Islet precursor cell (in vitro differentiated cells): ENCODE measurements at regions not wholly inside any gene's neighbourhood (a gene's known extent, or its start where the extent isn't known, plus 50 kb on each side); places are given as distances from the start of the nearest gene placed in this dataset.
A peak's percentile ranks its signal among the peaks of the same experiment; 100 is the strongest.

Source experiments
- DNase-seq: peaks from one replicate; pipeline ENCODE4 v3.0.0-alpha.2; 2018

DNA sequence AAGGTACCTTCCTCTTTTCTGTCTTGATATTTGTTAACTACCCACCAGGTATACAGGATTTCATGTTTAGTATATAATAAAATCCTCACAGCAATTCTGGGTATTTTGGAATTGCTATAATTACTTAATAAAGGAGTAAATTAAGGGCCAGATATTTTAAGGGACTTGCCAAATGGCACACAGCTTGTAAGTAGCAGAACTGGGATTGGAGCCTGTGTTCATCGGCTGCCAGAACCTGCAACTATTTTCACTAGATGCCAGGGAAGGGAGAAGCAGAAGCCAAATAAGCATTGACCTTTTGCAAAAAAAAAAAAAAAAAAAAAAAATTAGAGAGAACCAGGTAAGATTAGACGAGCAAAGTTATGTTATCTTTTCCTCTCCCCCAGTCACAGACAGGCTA lies 683.3 kb upstream of the CADM2 start:
- no peak for DNase-seq

DNA sequence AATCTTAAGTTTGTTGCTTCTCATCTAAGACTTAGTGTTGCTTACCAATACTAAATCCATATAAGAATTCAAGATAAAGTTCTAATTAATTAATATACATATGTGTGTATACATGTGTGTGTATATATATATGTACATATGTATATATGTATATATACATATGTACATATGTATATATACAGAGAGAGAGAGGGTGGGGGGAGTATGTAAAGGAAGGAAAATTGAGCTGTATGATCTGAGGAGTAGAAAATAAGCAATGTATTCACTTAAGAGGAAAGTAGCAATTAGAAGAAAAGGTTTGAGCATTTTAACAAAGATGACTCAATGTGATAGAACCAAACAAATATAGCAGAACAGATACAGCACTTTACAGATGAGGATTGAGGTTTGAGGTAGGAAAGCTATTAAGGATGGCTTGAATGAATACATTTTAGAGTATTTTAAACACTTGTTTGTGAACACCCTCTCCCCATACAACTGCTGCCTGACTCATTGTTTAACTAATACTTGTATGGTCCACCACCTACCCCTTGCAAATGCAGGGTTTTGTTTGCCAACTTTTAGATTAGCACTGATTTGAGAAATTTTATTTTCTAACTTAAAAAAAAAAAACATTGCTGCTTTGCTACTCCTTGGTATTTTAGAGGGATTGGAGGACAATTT lies 681.1 kb upstream of the CADM2 start:
- DNase-seq = no peak

DNA sequence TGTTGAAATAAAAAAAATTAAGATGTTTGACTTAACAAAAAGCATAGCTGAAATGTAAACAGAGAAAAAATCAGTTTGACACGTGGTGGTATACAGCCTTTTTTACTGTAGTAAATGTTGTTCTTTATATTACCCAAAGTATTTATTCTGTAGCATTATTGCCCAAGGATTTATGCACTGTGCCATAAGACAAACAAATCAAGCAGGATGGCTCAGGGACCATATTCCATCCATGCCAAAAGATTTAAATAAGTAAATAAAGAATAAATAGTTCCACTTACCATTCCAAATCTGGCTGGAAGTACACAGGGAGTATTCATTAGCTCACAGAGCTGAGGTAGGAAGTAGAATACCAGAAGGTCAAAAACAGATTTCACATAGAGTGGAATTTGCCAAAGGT lies 666.7 kb upstream of the CADM2 start:
- DNase-seq = no peak

DNA sequence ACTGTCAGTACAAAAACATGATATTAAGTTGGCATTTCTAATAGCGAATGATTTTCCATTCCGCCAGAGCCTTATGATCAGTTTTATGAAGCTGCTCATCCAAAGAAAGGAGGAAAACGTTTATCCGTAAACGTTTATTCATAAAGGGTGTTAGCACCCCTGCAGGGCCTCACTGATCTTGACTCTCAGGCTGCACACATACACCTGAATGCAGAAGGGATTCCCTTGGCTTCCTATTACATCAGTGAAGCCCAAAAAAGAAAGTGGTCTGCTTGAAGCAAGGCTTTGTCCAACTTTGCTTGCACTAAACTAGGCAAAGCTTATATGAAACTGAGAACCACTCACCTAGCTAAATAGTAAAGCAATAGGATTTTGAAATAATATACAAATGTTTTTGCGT lies 659.5 kb upstream of the CADM2 start:
- no peak for DNase-seq

DNA sequence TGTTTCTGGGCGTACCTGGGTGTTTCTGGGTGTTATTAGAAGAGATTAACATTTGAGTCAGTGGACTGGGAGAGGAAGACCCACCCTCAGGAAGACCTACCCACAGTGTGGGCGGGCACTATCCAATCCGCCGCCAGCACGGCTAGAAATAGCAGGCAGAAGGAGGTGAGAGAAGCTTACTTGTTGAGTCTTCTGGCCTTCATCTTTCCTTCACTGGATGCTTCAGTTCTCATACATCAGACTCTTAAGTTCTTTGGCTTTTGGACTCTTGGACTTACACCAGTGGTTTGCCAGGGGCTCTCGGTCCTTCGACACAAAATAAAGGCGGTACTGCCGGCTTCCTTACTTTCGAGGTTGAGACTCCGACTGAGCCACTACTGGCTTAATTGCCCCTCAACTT lies 654.6 kb upstream of the CADM2 start:
- DNase-seq = no peak

DNA sequence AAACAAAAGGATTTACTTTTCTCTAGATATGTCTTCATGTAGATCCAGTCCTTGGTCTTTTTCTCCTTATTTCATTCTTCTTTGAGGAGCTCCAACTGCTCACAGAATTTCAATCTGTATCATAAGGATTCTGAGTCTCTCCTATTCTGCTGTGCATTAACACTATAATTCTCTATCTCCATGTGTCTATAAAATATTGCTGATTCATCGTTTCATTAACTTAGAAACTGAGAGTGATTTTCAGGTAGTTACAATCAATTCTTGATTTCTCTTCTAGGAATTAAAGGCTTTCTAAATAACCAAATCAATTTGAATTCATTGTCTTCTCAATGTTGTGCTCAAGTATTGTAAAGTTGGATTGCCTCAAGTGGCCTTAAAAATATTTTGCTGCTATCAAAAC lies 651.5 kb upstream of the CADM2 start:
- DNase-seq = no peak

DNA sequence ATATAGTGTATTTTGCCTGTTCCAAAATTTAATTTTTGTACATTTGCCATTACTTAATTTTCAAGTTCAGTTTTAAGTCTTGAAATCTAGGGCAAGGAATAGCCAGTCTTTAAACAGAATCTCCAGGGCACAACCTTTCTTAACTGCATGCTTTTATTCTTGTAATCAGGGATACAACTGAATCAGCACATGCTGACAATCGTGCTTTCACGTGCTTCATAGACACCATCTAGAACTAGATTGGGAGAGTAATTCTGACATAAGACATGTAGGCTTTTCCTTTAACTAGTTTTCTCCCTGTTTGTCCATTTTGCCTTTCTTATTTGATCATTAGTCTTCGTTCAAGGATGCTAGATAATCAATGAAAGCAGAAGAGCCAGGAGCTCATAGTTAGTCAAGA lies 650.4 kb upstream of the CADM2 start:
- DNase-seq = no peak

DNA sequence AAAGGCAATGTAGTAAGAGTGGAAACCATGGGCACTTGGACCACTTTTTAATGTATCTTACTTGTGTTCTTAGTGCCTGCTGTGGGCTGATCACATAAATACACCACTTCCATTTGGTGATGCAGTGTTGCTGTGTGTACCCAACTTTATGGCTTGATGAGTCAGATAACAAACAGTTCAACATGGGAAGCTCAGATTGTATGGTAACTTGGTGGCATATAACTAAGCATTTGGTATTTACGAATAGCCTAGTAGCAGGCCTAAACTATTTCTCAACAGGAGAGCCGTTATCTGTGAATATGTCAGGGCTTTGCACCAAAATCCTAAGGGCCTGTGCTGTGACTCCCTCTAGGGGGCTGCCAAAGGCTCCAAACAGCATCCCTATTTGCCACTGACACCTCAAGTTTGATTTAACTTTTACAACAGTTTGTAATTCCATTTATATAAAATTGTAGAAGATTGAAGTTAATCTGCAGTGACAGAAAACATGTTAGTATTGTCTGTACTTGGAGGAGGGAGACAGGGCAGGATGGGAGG lies 640.4 kb upstream of the CADM2 start:
- peak; percentile 32 for DNase-seq

DNA sequence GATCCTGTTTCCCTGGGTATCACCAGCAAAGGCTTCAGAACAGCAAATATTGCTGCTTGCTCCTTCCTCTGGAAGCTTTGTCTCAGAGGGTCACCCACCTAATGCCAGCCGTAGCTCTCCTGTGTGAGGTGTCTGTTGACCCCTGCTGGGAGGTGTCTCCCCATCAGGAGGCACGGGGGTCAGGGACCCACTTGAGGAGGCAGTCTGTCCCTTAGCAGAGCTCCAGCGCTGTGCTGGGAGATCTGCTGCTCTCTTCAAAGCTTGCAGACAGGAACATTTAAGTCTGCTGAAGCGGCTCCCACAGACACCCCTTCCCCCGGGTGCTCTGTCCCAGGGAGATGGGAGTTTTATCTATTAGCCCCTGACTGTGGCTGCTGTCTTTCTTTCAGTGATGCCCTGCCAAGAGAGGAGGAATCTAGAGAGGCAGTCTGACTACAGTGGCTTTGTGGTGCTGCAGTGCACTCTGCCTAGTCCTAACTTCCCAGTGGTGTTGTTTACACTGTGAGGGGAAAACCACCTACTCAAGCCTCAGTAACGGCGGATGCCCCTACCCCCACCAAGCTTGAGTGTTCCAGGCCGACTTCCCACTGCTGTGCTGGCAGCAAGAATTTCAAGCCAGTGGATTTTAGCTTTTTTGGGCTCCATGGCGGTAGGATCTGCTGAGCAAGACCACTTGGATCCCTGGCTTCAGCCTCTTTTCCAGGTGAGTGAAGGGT lies 593.1 kb upstream of the CADM2 start:
- DNase-seq = peak; percentile 55
